PC-9 (cell line): ENCODE measurements at regions not wholly inside any gene's neighbourhood (a gene's known extent, or its start where the extent isn't known, plus 50 kb on each side); places are given as distances from the start of the nearest gene placed in this dataset.
A peak's percentile ranks its signal among the peaks of the same experiment; 100 is the strongest.

Experiments
- BruUV-seq: library from RNA; stranded (reverse); fragments of 400-500 nt; replicated peaks from 2 replicates; lab custom pipeline; 2021; lab: Mats Ljungman, UMichigan
- CTCF ChIA-PET: fragments of 300-600 bp; sonication (Branson Sonifier 250); formaldehyde crosslinking; loops from one replicate; lab custom pipeline; 2022; ENCODE audit warnings: antibody characterized with exemption; lab: Charles Lee
- POLR2A ChIA-PET: fragments of 300-600 bp; sonication (Branson Sonifier 250); formaldehyde crosslinking; loops from one replicate; lab custom pipeline; 2022; ENCODE audit warnings: antibody characterized with exemption; ENCODE audit not compliant: unreplicated experiment; lab: Charles Lee
- DNase-seq, 2 experiments: peaks; one replicate each; pipeline versions ENCODE4 v3.0.0 to v3.0.0-alpha.2; 2015 to 2022; ENCODE audit warnings: mixed read lengths in 1 of 2
- H2AFZ ChIP-seq: fragments of 200-600 bp; sonication (generic); 2 replicates; pipeline ENCODE4 v1.8.1; 2017; ENCODE audit warnings: antibody characterized with exemption
- H3F3A ChIP-seq: fragments of 200-600 bp; sonication (generic); 2 replicates; pipeline ENCODE4 v1.8.1; 2017; ENCODE audit warnings: antibody characterized with exemption, mild to moderate bottlenecking, low read depth; ENCODE audit not compliant: insufficient read depth
- H3K27ac ChIP-seq: fragments of 200-600 bp; sonication (generic); 2 replicates; pipeline ENCODE4 v1.6.1; 2016; ENCODE audit warnings: mixed run types
- H3K27me3 ChIP-seq: fragments of 200-600 bp; sonication (generic); 2 replicates; pipeline ENCODE4 v1.6.1; 2016; ENCODE audit warnings: low read depth, mixed run types; ENCODE audit not compliant: insufficient read depth
- H3K36me3 ChIP-seq: fragments of 200-600 bp; sonication (generic); 2 replicates; pipeline ENCODE4 v1.6.1; 2016; ENCODE audit warnings: low read depth, mixed run types
- H3K4me1 ChIP-seq: fragments of 200-600 bp; sonication (generic); replicated peaks from 2 replicates; pipeline ENCODE4 v1.6.1; 2016; ENCODE audit warnings: mixed run types; ENCODE audit not compliant: insufficient read depth
- H3K4me2 ChIP-seq: fragments of 200-600 bp; sonication (generic); 2 replicates; pipeline ENCODE4 v1.6.1; 2017; ENCODE audit warnings: mixed run types
- H3K4me3 ChIP-seq: fragments of 200-600 bp; sonication (generic); 2 replicates; pipeline ENCODE4 v1.6.1; 2016; ENCODE audit warnings: mixed run types
- H3K79me2 ChIP-seq: fragments of 200-600 bp; sonication (generic); 2 replicates; pipeline ENCODE4 v1.6.1; 2017; ENCODE audit warnings: low read depth, mixed run types
- H3K9me2 ChIP-seq: fragments of 200-600 bp; sonication (generic); 2 replicates; pipeline ENCODE4 v1.8.1; 2017; ENCODE audit warnings: mild to moderate bottlenecking; ENCODE audit not compliant: insufficient read depth
- H3K9me3 ChIP-seq: fragments of 200-600 bp; sonication (generic); 2 replicates; pipeline ENCODE4 v1.8.1; 2016; ENCODE audit warnings: low read depth; ENCODE audit not compliant: insufficient read depth
- H4K20me1 ChIP-seq: fragments of 200-600 bp; sonication (generic); 2 replicates; pipeline ENCODE4 v1.8.1; 2017; ENCODE audit not compliant: insufficient read depth
- EZH2 ChIP-seq: fragments of 200-600 bp; sonication (generic); IDR thresholded peaks from 2 replicates; pipeline ENCODE4 v1.8.0; 2017; ENCODE audit warnings: antibody characterized with exemption, low read depth
- intact Hi-C: fragments of 100-400 bp; cut with micrococcal nuclease; formaldehyde crosslinking; loops from one replicate; pipeline ENCODE4 v1.10.0; 2022; ENCODE audit not compliant: unreplicated experiment
- TF ChIP-seq, protein P1 (sequence below): fragments of 200-600 bp; sonication (generic); conservative IDR thresholded peaks from 2 replicates; pipeline ENCODE4 v1.6.1; 2017; ENCODE audit warnings: mixed run types, antibody characterized with exemption, mild to moderate bottlenecking, moderate library complexity

GRCh38 chr5:126355940-126356339 is 67.3 kb upstream of the GRAMD2B start:
- DNase-seq: no peak
- intact Hi-C loops: loop anchor here (2.0 to 10.0 kb wide), 2 partner anchors 17 to 419 kb away; partner anchors contain the start of gene LMNB1
- H3K27ac ChIP-seq: no peak overlapping the region
- CTCF ChIA-PET: interaction anchor here (0.6 to 2.6 kb wide), 2 partner anchors 15 to 183 kb away, joined by 3 to 29 read pairs; no protein-coding TSS in a partner anchor
- no peaks in the 10 kb centered on the region for H3K9me3 ChIP-seq
- no peak overlapping the region for H3K4me2 ChIP-seq
- no peaks in the 10 kb centered on the region for H3K9me2 ChIP-seq
- no peaks in the 10 kb centered on the region for H3K36me3 ChIP-seq
- H2AFZ ChIP-seq: no peak overlapping the region
- no peaks in the 10 kb centered on the region for H4K20me1 ChIP-seq
- H3K4me1 ChIP-seq: peaks cover 42% of the 10 kb centered on the region
- BruUV-seq: no TSS peak
- H3K4me3 ChIP-seq: no peak overlapping the region
- POLR2A ChIA-PET: no interaction called here
- H3K79me2 ChIP-seq: no peaks in the 10 kb centered on the region
- H3F3A ChIP-seq: peaks cover 27% of the 10 kb centered on the region; the same call in 1 of the 2 replicates
- H3K27me3 ChIP-seq: no peaks in the 10 kb centered on the region
- TF ChIP-seq, protein P1, sequence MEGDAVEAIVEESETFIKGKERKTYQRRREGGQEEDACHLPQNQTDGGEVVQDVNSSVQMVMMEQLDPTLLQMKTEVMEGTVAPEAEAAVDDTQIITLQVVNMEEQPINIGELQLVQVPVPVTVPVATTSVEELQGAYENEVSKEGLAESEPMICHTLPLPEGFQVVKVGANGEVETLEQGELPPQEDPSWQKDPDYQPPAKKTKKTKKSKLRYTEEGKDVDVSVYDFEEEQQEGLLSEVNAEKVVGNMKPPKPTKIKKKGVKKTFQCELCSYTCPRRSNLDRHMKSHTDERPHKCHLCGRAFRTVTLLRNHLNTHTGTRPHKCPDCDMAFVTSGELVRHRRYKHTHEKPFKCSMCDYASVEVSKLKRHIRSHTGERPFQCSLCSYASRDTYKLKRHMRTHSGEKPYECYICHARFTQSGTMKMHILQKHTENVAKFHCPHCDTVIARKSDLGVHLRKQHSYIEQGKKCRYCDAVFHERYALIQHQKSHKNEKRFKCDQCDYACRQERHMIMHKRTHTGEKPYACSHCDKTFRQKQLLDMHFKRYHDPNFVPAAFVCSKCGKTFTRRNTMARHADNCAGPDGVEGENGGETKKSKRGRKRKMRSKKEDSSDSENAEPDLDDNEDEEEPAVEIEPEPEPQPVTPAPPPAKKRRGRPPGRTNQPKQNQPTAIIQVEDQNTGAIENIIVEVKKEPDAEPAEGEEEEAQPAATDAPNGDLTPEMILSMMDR: no peak
- TF ChIP-seq EZH2: no peak

GRCh38 chr5:126357585-126358342 is 65.4 kb upstream of the GRAMD2B start:
- no peak overlapping the region for H3K4me2 ChIP-seq
- H3K36me3 ChIP-seq: no peaks in the 10 kb centered on the region
- TF ChIP-seq, protein P1: no peak
- TF ChIP-seq EZH2: no peak
- H2AFZ ChIP-seq: peak overlapping the region; percentile 12; the same call in 1 of the 2 replicates
- H3F3A ChIP-seq: peaks cover 27% of the 10 kb centered on the region; the same call in 1 of the 2 replicates
- no peaks in the 10 kb centered on the region for H3K9me2 ChIP-seq
- peaks cover 39% of the 10 kb centered on the region for H3K4me1 ChIP-seq
- H4K20me1 ChIP-seq: no peaks in the 10 kb centered on the region
- DNase-seq: no peak
- BruUV-seq: no TSS peak
- intact Hi-C loops: loop anchor here (10.0 kb wide), 1 partner anchor 417 kb away; the partner anchor contains the start of gene LMNB1
- H3K4me3 ChIP-seq: no peak overlapping the region
- no peaks in the 10 kb centered on the region for H3K27me3 ChIP-seq
- POLR2A ChIA-PET: no interaction called here
- no peaks in the 10 kb centered on the region for H3K9me3 ChIP-seq
- CTCF ChIA-PET: no interaction called here
- no peaks in the 10 kb centered on the region for H3K79me2 ChIP-seq
- H3K27ac ChIP-seq: no peak overlapping the region

GRCh38 chr5:126358525-126358924 is 64.7 kb upstream of the GRAMD2B start:
- intact Hi-C loops: loop anchor here (10.0 kb wide), 1 partner anchor 416 kb away; the partner anchor contains the start of gene LMNB1
- Histone ChIP-seq H3K27me3 (no peaks in the 10 kb centered on the region), H3K27ac (no peak overlapping the region), H2AFZ (no peak overlapping the region), H3F3A (peaks cover 21% of the 10 kb centered on the region; the same call in 1 of the 2 replicates), H3K4me3 (no peak overlapping the region), H3K79me2 (no peaks in the 10 kb centered on the region), H3K36me3 (no peaks in the 10 kb centered on the region), H3K4me1 (peaks cover 32% of the 10 kb centered on the region), H3K9me3 (no peaks in the 10 kb centered on the region), H4K20me1 (no peaks in the 10 kb centered on the region), H3K4me2 (no peak overlapping the region), H3K9me2 (no peaks in the 10 kb centered on the region)
- no TSS peak for BruUV-seq
- TF ChIP-seq, protein P1: no peak
- no peak for TF ChIP-seq EZH2
- ChIA-PET CTCF (no interaction called here), POLR2A (no interaction called here)
- no peak for DNase-seq
